ENCODE measurements at regions not wholly inside any gene's neighbourhood (a gene's known extent, or its start where the extent isn't known, plus 50 kb on each side); places are given as distances from the start of the nearest gene placed in this dataset.

GRCh38 chr6:144343701-144344428 is 58.7 kb downstream of the UTRN start:
- TF ChIP-seq FOXM1 (IDR thresholded peaks at IDR 0.05; ENCODE audit: borderline replicate concordance, low read depth), result no peak
- no peak for TF ChIP-seq TCF12 (IDR thresholded peaks at IDR 0.05; ENCODE audit: low read depth)
- no peak for TF ChIP-seq TEAD4 (IDR thresholded peaks at IDR 0.05)
- TF ChIP-seq NFIC (IDR thresholded peaks at IDR 0.05), result no peak
- TF ChIP-seq EP300 (IDR thresholded peaks at IDR 0.05; ENCODE audit: borderline replicate concordance), result no peak
- TF ChIP-seq REST (IDR thresholded peaks at IDR 0.05; ENCODE audit: low read depth), result no peak
- no peak for TF ChIP-seq USF1 (IDR thresholded peaks at IDR 0.05)
- no peak for TF ChIP-seq ZBTB7A (IDR thresholded peaks at IDR 0.05; ENCODE audit: low read depth)

GRCh38 chr6:144344646-144345045 is 59.5 kb downstream of the UTRN start:
- TF ChIP-seq FOXM1 (IDR thresholded peaks at IDR 0.05; ENCODE audit: borderline replicate concordance, low read depth) (no peak), TEAD4 (IDR thresholded peaks at IDR 0.05) (no peak), TAF1 (IDR thresholded peaks at IDR 0.05; ENCODE audit: low read depth) (no peak), EGR1 (IDR thresholded peaks at IDR 0.05) (no peak)

- TF ChIP-seq TCF12 (IDR thresholded peaks at IDR 0.05; ENCODE audit: low read depth), result no peak
- TF ChIP-seq FOXM1 (IDR thresholded peaks at IDR 0.05; ENCODE audit: borderline replicate concordance, low read depth), result no peak
These were observed 60.3 kb downstream of the UTRN start for GRCh38 chr6:144345451-144345850.

- TF ChIP-seq ZBTB7A (IDR thresholded peaks at IDR 0.05; ENCODE audit: low read depth), result no peak
- TF ChIP-seq TCF12 (IDR thresholded peaks at IDR 0.05; ENCODE audit: low read depth), result no peak
- TF ChIP-seq EP300 (IDR thresholded peaks at IDR 0.05; ENCODE audit: borderline replicate concordance), result no peak
- TF ChIP-seq MAX (IDR thresholded peaks at IDR 0.05), result no peak
- TF ChIP-seq EGR1 (IDR thresholded peaks at IDR 0.05), result no peak
- TF ChIP-seq RAD21 (IDR thresholded peaks at IDR 0.05; ENCODE audit: low read depth), result no peak
- no peak for TF ChIP-seq REST (IDR thresholded peaks at IDR 0.05; ENCODE audit: low read depth)
- TF ChIP-seq YY1 (IDR thresholded peaks at IDR 0.05; ENCODE audit: low read depth), result no peak
- no peak for TF ChIP-seq CREB1 (IDR thresholded peaks at IDR 0.05; ENCODE audit: low read depth)
- TF ChIP-seq TEAD4 (IDR thresholded peaks at IDR 0.05), result no peak
- no peak for TF ChIP-seq NFIC (IDR thresholded peaks at IDR 0.05)
- no peak for TF ChIP-seq USF1 (IDR thresholded peaks at IDR 0.05)
- TF ChIP-seq TAF1 (IDR thresholded peaks at IDR 0.05; ENCODE audit: low read depth), result no peak
- no peak for TF ChIP-seq CEBPB (IDR thresholded peaks at IDR 0.05)
- TF ChIP-seq FOXM1 (IDR thresholded peaks at IDR 0.05; ENCODE audit: borderline replicate concordance, low read depth), result no peak
These were observed 61.7 kb downstream of the UTRN start for GRCh38 chr6:144346719-144347447.

- no peak for TF ChIP-seq MAX (IDR thresholded peaks at IDR 0.05)
- TF ChIP-seq EGR1 (IDR thresholded peaks at IDR 0.05), result no peak
- TF ChIP-seq CREB1 (IDR thresholded peaks at IDR 0.05; ENCODE audit: low read depth), result no peak
- TF ChIP-seq RAD21 (IDR thresholded peaks at IDR 0.05; ENCODE audit: low read depth), result no peak
- TF ChIP-seq REST (IDR thresholded peaks at IDR 0.05; ENCODE audit: low read depth), result no peak
- no peak for TF ChIP-seq TCF12 (IDR thresholded peaks at IDR 0.05; ENCODE audit: low read depth)
- no peak for TF ChIP-seq FOXM1 (IDR thresholded peaks at IDR 0.05; ENCODE audit: borderline replicate concordance, low read depth)
- no peak for TF ChIP-seq YY1 (IDR thresholded peaks at IDR 0.05; ENCODE audit: low read depth)
These were observed 62.3 kb downstream of the UTRN start for GRCh38 chr6:144347448-144347759.
